Neural progenitor cell (in vitro differentiated cells): ENCODE measurements at regions not wholly inside any gene's neighbourhood (a gene's known extent, or its start where the extent isn't known, plus 50 kb on each side); places are given as distances from the start of the nearest gene placed in this dataset.

Experiments
- DNase-seq: peaks from one replicate; pipeline ENCODE4 v3.0.0-alpha.2; 2016; ENCODE audit warnings: low spot score
- H2AFZ ChIP-seq: fragments of 200-600 bp; sonication (generic); replicated peaks from 2 replicates; pipeline ENCODE4 v1.6.1; 2016; ENCODE audit warnings: antibody characterized with exemption
- H3F3A ChIP-seq: fragments of 200-600 bp; sonication (generic); 2 replicates; pipeline ENCODE4 v1.6.1; 2016; ENCODE audit warnings: antibody characterized with exemption, low read depth
- H3K27ac ChIP-seq: fragments of 200-600 bp; sonication (generic); 2 replicates; pipeline ENCODE4 v1.5.1; 2016; ENCODE audit warnings: mild to moderate bottlenecking
- H3K27me3 ChIP-seq: fragments of 200-600 bp; sonication (generic); 2 replicates; pipeline ENCODE4 v1.6.1; 2016; ENCODE audit warnings: mild to moderate bottlenecking, moderate library complexity
- H3K36me3 ChIP-seq: fragments of 200-600 bp; sonication (generic); 2 replicates; pipeline ENCODE4 v1.5.1; 2016
- H3K4me1 ChIP-seq: fragments of 200-600 bp; sonication (generic); 2 replicates; pipeline ENCODE4 v1.6.1; 2016; ENCODE audit warnings: mixed run types
- H3K4me2 ChIP-seq: fragments of 200-600 bp; sonication (generic); 2 replicates; pipeline ENCODE4 v1.6.1; 2016
- H3K4me3 ChIP-seq: fragments of 200-600 bp; sonication (generic); 2 replicates; pipeline ENCODE4 v1.5.1; 2016
- H3K79me2 ChIP-seq: fragments of 200-600 bp; sonication (generic); 2 replicates; pipeline ENCODE4 v1.6.1; 2016; ENCODE audit warnings: low read depth
- H3K9ac ChIP-seq: fragments of 200-600 bp; sonication (generic); 2 replicates; pipeline ENCODE4 v1.6.1; 2016
- H3K9me3 ChIP-seq: fragments of 200-600 bp; sonication (generic); 2 replicates; pipeline ENCODE4 v1.5.1; 2016; ENCODE audit warnings: low read depth
- H4K20me1 ChIP-seq: fragments of 200-600 bp; sonication (generic); 2 replicates; pipeline ENCODE4 v1.6.1; 2016; ENCODE audit warnings: low read depth
- H3K27ac Mint-ChIP-seq: 3 replicates; pipeline ENCODE4 v1.8.0; 2021; ENCODE audit warnings: mixed read lengths
- H3K27me3 Mint-ChIP-seq: 2 replicates; pipeline ENCODE4 v1.8.0; 2022; ENCODE audit warnings: low read depth, mild to moderate bottlenecking, inconsistent platforms, moderate library complexity, mixed read lengths; ENCODE audit not compliant: insufficient read depth
- H3K36me3 Mint-ChIP-seq: 3 replicates; pipeline ENCODE4 v1.8.0; 2021; ENCODE audit warnings: mixed read lengths
- H3K4me1 Mint-ChIP-seq: 3 replicates; pipeline ENCODE4 v1.8.0; 2021; ENCODE audit warnings: mixed read lengths
- H3K4me3 Mint-ChIP-seq: 3 replicates; pipeline ENCODE4 v1.8.0; 2021; ENCODE audit warnings: mild to moderate bottlenecking, moderate library complexity, mixed read lengths
- H3K9me3 Mint-ChIP-seq: 3 replicates; pipeline ENCODE4 v1.8.0; 2020; ENCODE audit warnings: mixed read lengths
- CTCF ChIP-seq: fragments of 200-600 bp; sonication (generic); IDR thresholded peaks from 2 replicates; pipeline ENCODE4 v1.5.1; 2017; ENCODE audit warnings: antibody characterized with exemption, mild to moderate bottlenecking
- EZH2 ChIP-seq: fragments of 200-600 bp; sonication (generic); IDR thresholded peaks from 2 replicates; pipeline ENCODE4 v1.6.1; 2017; ENCODE audit warnings: antibody characterized with exemption, mild to moderate bottlenecking, moderate library complexity
- EZH2phosphoT487 ChIP-seq: fragments of 200-600 bp; sonication (generic); IDR thresholded peaks from 2 replicates; pipeline ENCODE4 v1.6.1; 2017; ENCODE audit warnings: antibody characterized with exemption

GRCh38 chr3:187970106-187970505 lies 183.9 kb upstream of the LPP start:
- Histone ChIP-seq H3K4me2 (no peak overlapping the region), H3K9me3 (no peaks in the 10 kb centered on the region), H3K79me2 (no peaks in the 10 kb centered on the region), H4K20me1 (no peaks in the 10 kb centered on the region), H3K9ac (no peak overlapping the region), H2AFZ (no peak overlapping the region), H3K36me3 (no peaks in the 10 kb centered on the region), H3K4me1 (no peaks in the 10 kb centered on the region), H3K27me3 (no peaks in the 10 kb centered on the region), H3K4me3 (no peak overlapping the region), H3F3A (no peaks in the 10 kb centered on the region), H3K27ac (no peak overlapping the region)
- peaks cover 4% of the 10 kb centered on the region for H3K27me3 Mint-ChIP-seq
- no peaks in the 10 kb centered on the region for H3K36me3 Mint-ChIP-seq
- H3K9me3 Mint-ChIP-seq = no peaks in the 10 kb centered on the region
- TF ChIP-seq EZH2phosphoT487 = no peak
- no peak for TF ChIP-seq CTCF
- TF ChIP-seq EZH2 = no peak
- no peaks in the 10 kb centered on the region for H3K4me1 Mint-ChIP-seq
- DNase-seq = no peak
- no peak overlapping the region for H3K4me3 Mint-ChIP-seq
- H3K27ac Mint-ChIP-seq = no peak overlapping the region

GRCh38 chr3:187971629-187972028 lies 182.3 kb upstream of the LPP start:
- no peaks in the 10 kb centered on the region for H3K36me3 Mint-ChIP-seq
- DNase-seq = no peak
- no peaks in the 10 kb centered on the region for H3K36me3 ChIP-seq

DNA sequence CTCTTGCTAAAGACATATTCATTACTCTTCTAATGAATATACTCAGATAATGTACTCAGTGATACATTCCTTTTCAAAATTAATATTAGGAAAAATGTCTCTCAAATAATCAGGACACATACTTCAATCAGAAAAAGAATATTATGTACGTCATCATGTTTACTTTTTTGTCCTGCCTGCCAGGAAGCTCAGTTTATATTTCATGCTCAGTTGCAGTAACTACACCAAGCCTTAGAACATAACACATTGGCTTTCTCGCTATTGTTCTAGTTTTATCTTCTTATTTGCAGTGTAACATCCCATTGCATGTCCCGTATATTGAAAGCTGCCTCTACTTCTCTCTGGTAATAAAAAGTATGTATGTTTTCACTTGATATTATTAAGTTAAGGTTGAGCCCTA lies 181.5 kb upstream of the LPP start:
- Histone ChIP-seq H3K27me3 (no peaks in the 10 kb centered on the region), H2AFZ (no peak overlapping the region), H3K27ac (no peak overlapping the region), H3K4me3 (no peak overlapping the region), H3K9me3 (no peaks in the 10 kb centered on the region), H3K79me2 (no peaks in the 10 kb centered on the region), H3K36me3 (no peaks in the 10 kb centered on the region), H4K20me1 (no peaks in the 10 kb centered on the region), H3K4me1 (no peaks in the 10 kb centered on the region), H3F3A (no peaks in the 10 kb centered on the region), H3K9ac (no peak overlapping the region), H3K4me2 (no peak overlapping the region)
- H3K27ac Mint-ChIP-seq = no peak overlapping the region
- H3K36me3 Mint-ChIP-seq = no peaks in the 10 kb centered on the region
- H3K9me3 Mint-ChIP-seq = peaks cover under 1% of the 10 kb centered on the region
- TF ChIP-seq EZH2 (no peak), CTCF (no peak), EZH2phosphoT487 (no peak)
- H3K4me1 Mint-ChIP-seq = no peaks in the 10 kb centered on the region
- H3K4me3 Mint-ChIP-seq = no peak overlapping the region
- no peak for DNase-seq
- H3K27me3 Mint-ChIP-seq = peaks cover 4% of the 10 kb centered on the region

More at GRCh38 chr3:187971629-187972028, 182.3 kb upstream of the LPP start:
- no peaks in the 10 kb centered on the region for H3F3A ChIP-seq
- no peak overlapping the region for H3K4me3 ChIP-seq
- TF ChIP-seq CTCF = no peak
- no peak for TF ChIP-seq EZH2
- TF ChIP-seq EZH2phosphoT487 = no peak
- no peaks in the 10 kb centered on the region for H4K20me1 ChIP-seq
- no peaks in the 10 kb centered on the region for H3K9me3 Mint-ChIP-seq
- no peaks in the 10 kb centered on the region for H3K4me1 ChIP-seq
- H3K4me2 ChIP-seq = no peak overlapping the region
- no peaks in the 10 kb centered on the region for H3K27me3 ChIP-seq
- no peak overlapping the region for H3K27ac Mint-ChIP-seq
- peak overlapping the region; percentile 78 for H2AFZ ChIP-seq
- no peak overlapping the region for H3K9ac ChIP-seq
- H3K4me3 Mint-ChIP-seq = no peak overlapping the region
- H3K4me1 Mint-ChIP-seq = no peaks in the 10 kb centered on the region
- H3K9me3 ChIP-seq = no peaks in the 10 kb centered on the region
- no peaks in the 10 kb centered on the region for H3K79me2 ChIP-seq
- peaks cover 4% of the 10 kb centered on the region for H3K27me3 Mint-ChIP-seq
- no peak overlapping the region for H3K27ac ChIP-seq
